GM12864 (cell line): ENCODE measurements at regions not wholly inside any gene's neighbourhood (a gene's known extent, or its start where the extent isn't known, plus 50 kb on each side); places are given as distances from the start of the nearest gene placed in this dataset.

Experiments
- DNase-seq: peaks from one replicate; pipeline ENCODE4 v3.0.0-alpha.2; 2011; ENCODE audit warnings: low read depth
- H3K4me3 ChIP-seq: 2 replicates; pipeline ENCODE4 v1.5.1; 2011; ENCODE audit warnings: mild to moderate bottlenecking, low read depth, low read length, control low read depth
- CTCF ChIP-seq: IDR thresholded peaks from 2 replicates; pipeline ENCODE4 v1.5.1; 2011; ENCODE audit warnings: low read depth, mild to moderate bottlenecking, moderate library complexity, low read length, control low read depth, inconsistent platforms; ENCODE audit errors: missing control alignments

- no peak for TF ChIP-seq CTCF
- no peak for DNase-seq
- no peak overlapping the region for H3K4me3 ChIP-seq
These were observed 154.6 kb upstream of the VGLL2 start for GRCh38 chr6:117110737-117111136.

GRCh38 chr6:117117652-117118051, 147.7 kb upstream of the VGLL2 start:
- DNase-seq = no peak
- no peak overlapping the region for H3K4me3 ChIP-seq
- no peak for TF ChIP-seq CTCF

- H3K4me3 ChIP-seq = no peak overlapping the region
- TF ChIP-seq CTCF = no peak
- DNase-seq = no peak
These were observed 146.9 kb upstream of the VGLL2 start for GRCh38 chr6:117118490-117118889.

GRCh38 chr6:117126213-117126612, 139.1 kb upstream of the VGLL2 start:
- no peak for DNase-seq
- no peak overlapping the region for H3K4me3 ChIP-seq
- TF ChIP-seq CTCF = no peak

- H3K4me3 ChIP-seq = no peak overlapping the region
- no peak for TF ChIP-seq CTCF
- no peak for DNase-seq
These were observed 137.3 kb upstream of the VGLL2 start for GRCh38 chr6:117128052-117128451.

- no peak overlapping the region for H3K4me3 ChIP-seq
- DNase-seq = no peak
- no peak for TF ChIP-seq CTCF
These were observed 135.2 kb upstream of the VGLL2 start for GRCh38 chr6:117130125-117130524.

- no peak for DNase-seq
- H3K4me3 ChIP-seq = no peak overlapping the region
- TF ChIP-seq CTCF = no peak
These were observed 128.7 kb upstream of the VGLL2 start for GRCh38 chr6:117136702-117137101.
